K562 (cell line): ENCODE measurements at regions not wholly inside any gene's neighbourhood (a gene's known extent, or its start where the extent isn't known, plus 50 kb on each side); places are given as distances from the start of the nearest gene placed in this dataset.
"Not testable (repeated sequence)": the region's sequence is repeated elsewhere in the genome, so short reads cannot be mapped to it uniquely, and the experiment has no call there.

Source experiments
- ATAC-seq: fragments of 200-7000 bp; cut with Tn5 transposase; 3 replicates; pipeline ENCODE4 v1.9.1; 2020; ENCODE audit warnings: moderate library complexity
- BruUV-seq: library from RNA; stranded (reverse); fragments of 400-500 nt; replicated peaks from 2 replicates; lab custom pipeline; 2021; lab: Mats Ljungman, UMichigan
- CTCF ChIA-PET: fragments of 300-600 bp; formaldehyde crosslinking; extraction: SDS; loops from one replicate; lab custom pipeline; 2021; ENCODE audit warnings: low intra/inter-chr PET ratio; lab: Yijun Ruan, JAX
- POLR2A ChIA-PET: fragments of 300-600, 350-650 bp; sonication (Branson Sonifier 250); formaldehyde crosslinking; extraction: SDS; loops from one replicate; lab custom pipeline; 2021; ENCODE audit warnings: antibody characterized with exemption, inconsistent platforms; lab: Yijun Ruan, JAX
- DNase-seq, 4 experiments: peaks; one replicate each; pipeline versions ENCODE4 v3.0.0 to v3.0.0-alpha.2; 2011 to 2018; ENCODE audit warnings: low spot score in 3 of 4, mixed read lengths in 3 of 4; ENCODE audit errors: extremely low read depth in 1 of 4
- FAIRE-seq: peaks from 2 replicates; lab custom pipeline; 2011; peaks lifted over from hg19 to GRCh38; lab: Jason Lieb, UNC
- H2AFZ ChIP-seq: 2 replicates; pipeline ENCODE4 v1.6.0; 2011; ENCODE audit warnings: low read depth, low read length, control low read depth, inconsistent platforms
- H3K27ac ChIP-seq: fragments of 200-600 bp; 3 replicates; pipeline ENCODE4 v1.8.0; 2011; ENCODE audit warnings: low read depth, mild to moderate bottlenecking, control low read depth, inconsistent platforms, low read length, moderate library complexity, mixed read lengths; ENCODE audit errors: extremely low read depth
- H3K27me3 ChIP-seq, 2 experiments: fragments of 300-600 bp in 1 of 2; 2 replicates in 1 of 2; 3 replicates in 1 of 2; pipeline versions ENCODE4 v1.6.0 to v1.8.0; 2011; ENCODE audit warnings: inconsistent platforms in 2 of 2, low read length in 2 of 2, mild to moderate bottlenecking in 1 of 2, mixed read lengths in 1 of 2, moderate library complexity in 1 of 2; ENCODE audit not compliant: control insufficient read depth in 2 of 2, insufficient read depth in 2 of 2
- H3K36me3 ChIP-seq: fragments of 300-600 bp; 3 replicates; pipeline ENCODE4 v1.8.0; 2011; ENCODE audit warnings: mild to moderate bottlenecking, low read length, inconsistent platforms; ENCODE audit not compliant: control insufficient read depth, insufficient read depth
- H3K4me1 ChIP-seq, 2 experiments: fragments of 200-600 bp in 1 of 2; replicated peaks in 1 of 2; 2 replicates in 1 of 2; 3 replicates in 1 of 2; pipeline versions ENCODE4 v1.5.1 to v1.8.0; 2011; ENCODE audit warnings: inconsistent platforms in 2 of 2, low read length in 2 of 2, mild to moderate bottlenecking in 1 of 2, mixed read lengths in 1 of 2, moderate library complexity in 1 of 2; ENCODE audit not compliant: control insufficient read depth in 2 of 2, insufficient read depth in 2 of 2
- H3K4me2 ChIP-seq: 2 replicates; pipeline ENCODE4 v1.6.1; 2011; ENCODE audit warnings: low read length, control low read depth, inconsistent platforms, mixed read lengths; ENCODE audit not compliant: insufficient read depth
- H3K4me3 ChIP-seq: fragments of 200-600 bp; sonication (generic), shearing (Covaris generic); 2 replicates; pipeline ENCODE4 v1.5.1; 2016; ENCODE audit warnings: control low read depth, inconsistent platforms
- H3K79me2 ChIP-seq: fragments of 200-600 bp; 3 replicates; pipeline ENCODE4 v1.8.0; 2011; ENCODE audit warnings: low read length, inconsistent platforms; ENCODE audit not compliant: control insufficient read depth, insufficient read depth
- H3K9ac ChIP-seq, 2 experiments: 2 replicates each; pipeline versions ENCODE4 v1.6.0 to v1.6.1; 2011; ENCODE audit warnings: low read depth in 2 of 2, low read length in 2 of 2, control low read depth in 1 of 2, inconsistent platforms in 1 of 2, mild to moderate bottlenecking in 1 of 2, mixed read lengths in 1 of 2; ENCODE audit not compliant: insufficient read depth in 1 of 2
- H3K9me1 ChIP-seq: one replicate; pipeline ENCODE4 v1.6.0; 2011; ENCODE audit warnings: inconsistent platforms, mild to moderate bottlenecking, low read length, moderate library complexity; ENCODE audit not compliant: control insufficient read depth, insufficient read depth
- H3K9me3 ChIP-seq: replicated peaks from 2 replicates; pipeline ENCODE4 v1.5.1; 2011; ENCODE audit warnings: low read depth, low read length, inconsistent platforms; ENCODE audit not compliant: control insufficient read depth, insufficient read depth
- H4K20me1 ChIP-seq: replicated peaks from 2 replicates; pipeline ENCODE4 v1.6.1; 2011; ENCODE audit warnings: low read length, inconsistent platforms, mixed read lengths; ENCODE audit not compliant: control insufficient read depth, insufficient read depth
- KDM2B ChIP-seq: fragments of 250-450 bp; sonication (Bioruptor Pico); IDR thresholded peaks from 2 replicates; pipeline ENCODE4 v1.8.0; 2021; ENCODE audit warnings: mild to moderate bottlenecking, moderate library complexity
- POLR2G ChIP-seq: fragments of 200-400 bp; formaldehyde crosslinking; IDR thresholded peaks from 2 replicates; pipeline ENCODE4 v1.6.1; 2017; ENCODE audit warnings: low read depth, mild to moderate bottlenecking, antibody characterized with exemption, low read length, moderate library complexity
- RBFOX2 ChIP-seq: fragments of 200-400 bp; formaldehyde crosslinking; IDR thresholded peaks from 2 replicates; pipeline ENCODE4 v1.6.1; 2017; ENCODE audit warnings: low read depth, mild to moderate bottlenecking, low read length, moderate library complexity
- SMC3 ChIP-seq: conservative IDR thresholded peaks from 2 replicates; pipeline ENCODE4 v1.6.1; 2011; ENCODE audit warnings: low read depth, low read length, improper control_type of control experiment; ENCODE audit not compliant: insufficient read depth
- YY1 ChIP-seq, 3 experiments: IDR thresholded peaks; 2 replicates each; pipeline ENCODE4 v1.6.1; 2011; ENCODE audit warnings: low read length in 2 of 3, mild to moderate bottlenecking in 2 of 3, moderate library complexity in 2 of 3, borderline replicate concordance in 1 of 3, control low read depth in 1 of 3, low read depth in 1 of 3; ENCODE audit not compliant: insufficient read depth in 3 of 3, insufficient replicate concordance in 2 of 3, control insufficient read depth in 1 of 3, insufficient read length in 1 of 3; ENCODE audit errors: extremely low read depth in 1 of 3
- ZBTB7A ChIP-seq: IDR thresholded peaks from 2 replicates; pipeline ENCODE4 v1.6.1; 2011; ENCODE audit warnings: low read depth, mild to moderate bottlenecking, low read length, moderate library complexity, borderline replicate concordance; ENCODE audit not compliant: control insufficient read depth
- WGBS: fragments of 100-300 bp; shearing (Covaris generic); methylation state at CpG from one replicate; pipeline ENCODE4 v1.1.6; 2016; ENCODE audit warnings: low coverage, mixed read lengths; ENCODE audit not compliant: insufficient coverage; ENCODE audit errors: missing lambda C conversion rate; 5-methylcytosine and 5-hydroxymethylcytosine counted together
- in situ Hi-C: fragments of 300-500 bp; cut with MboI; formaldehyde crosslinking; loops from 4 replicates; pipeline ENCODE4 v1.15.0; 2018; ENCODE audit warnings: inconsistent platforms, mixed read lengths
- intact Hi-C: fragments of 100-400 bp; cut with micrococcal nuclease; formaldehyde crosslinking; loops from 2 replicates; pipeline ENCODE4 v1.14.2; 2022
- TF ChIP-seq, protein P1 (sequence below): fragments of 200-800 bp; sonication (Bioruptor generic); IDR thresholded peaks from 2 replicates; pipeline ENCODE4 v1.6.1; 2017; ENCODE audit warnings: missing genetic modification characterization, missing compliant biosample characterization
- TF ChIP-seq, protein P2 (sequence below), 3 experiments: IDR thresholded peaks in 2 of 3; conservative IDR thresholded peaks in 1 of 3; 2 replicates each; pipeline ENCODE4 v1.5.1; 2011 to 2012; ENCODE audit warnings: low read length in 3 of 3, mild to moderate bottlenecking in 3 of 3, control low read depth in 2 of 3, improper control_type of control experiment in 1 of 3, inconsistent platforms in 1 of 3, low read depth in 1 of 3, mixed read lengths in 1 of 3, moderate library complexity in 1 of 3; ENCODE audit not compliant: insufficient read depth in 2 of 3

- H3K4me1 ChIP-seq, result peaks cover 6 to 17% of the 10 kb centered on the region in 2 experiments; a peak in 4 of 5 replicates
- CTCF ChIA-PET, H3K9me1 ChIP-seq, H4K20me1 ChIP-seq, POLR2A ChIA-PET, H3K79me2 ChIP-seq, H3K27ac ChIP-seq, FAIRE-seq: not testable (repeated sequence)
- peak overlapping the region; percentile 36 for H3K4me3 ChIP-seq
- peak in 1 of 4 experiments; percentile 54 for DNase-seq
- peak overlapping the region; percentile 63 for H2AFZ ChIP-seq
- H3K4me2 ChIP-seq, result peak overlapping the region; percentile 32; the same call in 1 of the 2 replicates
- ATAC-seq, result peak; percentile 88
- TF ChIP-seq RBFOX2, result peak; percentile 50
- TF ChIP-seq, protein P1, sequence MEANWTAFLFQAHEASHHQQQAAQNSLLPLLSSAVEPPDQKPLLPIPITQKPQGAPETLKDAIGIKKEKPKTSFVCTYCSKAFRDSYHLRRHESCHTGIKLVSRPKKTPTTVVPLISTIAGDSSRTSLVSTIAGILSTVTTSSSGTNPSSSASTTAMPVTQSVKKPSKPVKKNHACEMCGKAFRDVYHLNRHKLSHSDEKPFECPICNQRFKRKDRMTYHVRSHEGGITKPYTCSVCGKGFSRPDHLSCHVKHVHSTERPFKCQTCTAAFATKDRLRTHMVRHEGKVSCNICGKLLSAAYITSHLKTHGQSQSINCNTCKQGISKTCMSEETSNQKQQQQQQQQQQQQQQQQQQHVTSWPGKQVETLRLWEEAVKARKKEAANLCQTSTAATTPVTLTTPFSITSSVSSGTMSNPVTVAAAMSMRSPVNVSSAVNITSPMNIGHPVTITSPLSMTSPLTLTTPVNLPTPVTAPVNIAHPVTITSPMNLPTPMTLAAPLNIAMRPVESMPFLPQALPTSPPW (CRISPR knock-in tag), result peak; percentile 29
- TF ChIP-seq, protein P2, sequence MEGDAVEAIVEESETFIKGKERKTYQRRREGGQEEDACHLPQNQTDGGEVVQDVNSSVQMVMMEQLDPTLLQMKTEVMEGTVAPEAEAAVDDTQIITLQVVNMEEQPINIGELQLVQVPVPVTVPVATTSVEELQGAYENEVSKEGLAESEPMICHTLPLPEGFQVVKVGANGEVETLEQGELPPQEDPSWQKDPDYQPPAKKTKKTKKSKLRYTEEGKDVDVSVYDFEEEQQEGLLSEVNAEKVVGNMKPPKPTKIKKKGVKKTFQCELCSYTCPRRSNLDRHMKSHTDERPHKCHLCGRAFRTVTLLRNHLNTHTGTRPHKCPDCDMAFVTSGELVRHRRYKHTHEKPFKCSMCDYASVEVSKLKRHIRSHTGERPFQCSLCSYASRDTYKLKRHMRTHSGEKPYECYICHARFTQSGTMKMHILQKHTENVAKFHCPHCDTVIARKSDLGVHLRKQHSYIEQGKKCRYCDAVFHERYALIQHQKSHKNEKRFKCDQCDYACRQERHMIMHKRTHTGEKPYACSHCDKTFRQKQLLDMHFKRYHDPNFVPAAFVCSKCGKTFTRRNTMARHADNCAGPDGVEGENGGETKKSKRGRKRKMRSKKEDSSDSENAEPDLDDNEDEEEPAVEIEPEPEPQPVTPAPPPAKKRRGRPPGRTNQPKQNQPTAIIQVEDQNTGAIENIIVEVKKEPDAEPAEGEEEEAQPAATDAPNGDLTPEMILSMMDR (IDR thresholded peaks at IDR 0.05 in 2 of 3, conservative IDR thresholded peaks at IDR 0.05 in 1 of 3; ENCODE audit: insufficient read depth in 2 of 3, low read depth in 1 of 3, low read length in 3 of 3), result peak in 2 of 3 experiments; percentile 41 to 60; a peak in 4 of 6 replicates
- TF ChIP-seq SMC3, result peak; percentile 37; the same call in 1 of the 2 replicates
- peak in 1 of 3 experiments; percentile 23 for TF ChIP-seq YY1 (IDR thresholded peaks at IDR 0.05; ENCODE audit: borderline replicate concordance in 1 of 3, control insufficient read depth in 1 of 3, extremely low read depth in 1 of 3, insufficient read depth in 3 of 3, insufficient read length in 1 of 3, insufficient replicate concordance in 2 of 3, low read depth in 1 of 3, low read length in 2 of 3)
- peak; percentile 55 for TF ChIP-seq POLR2G
- TF ChIP-seq ZBTB7A, result 0 out of 2 replicates have a peak, but pooled peaks have one; percentile 17
- peak; percentile 24; the same call in 1 of the 2 replicates for TF ChIP-seq KDM2B (CRISPR knock-in tag)
- TF ChIP-seq, all 486 proteins: peak for 8; not testable (repeated sequence) for 478
- H3K36me3 ChIP-seq, H3K9me3 ChIP-seq, BruUV-seq, H3K27me3 ChIP-seq, H3K9ac ChIP-seq, in situ Hi-C loops, intact Hi-C loops: not testable (repeated sequence)
- 5% methylated on average over 30 of the region's 92 CpGs for WGBS
Observed at GRCh38 chr11:3580487-3581388, 61.1 kb downstream of the ART5 start.
